ENCODE measurements at regions not wholly inside any gene's neighbourhood (a gene's known extent, or its start where the extent isn't known, plus 50 kb on each side); places are given as distances from the start of the nearest gene placed in this dataset.

DNA sequence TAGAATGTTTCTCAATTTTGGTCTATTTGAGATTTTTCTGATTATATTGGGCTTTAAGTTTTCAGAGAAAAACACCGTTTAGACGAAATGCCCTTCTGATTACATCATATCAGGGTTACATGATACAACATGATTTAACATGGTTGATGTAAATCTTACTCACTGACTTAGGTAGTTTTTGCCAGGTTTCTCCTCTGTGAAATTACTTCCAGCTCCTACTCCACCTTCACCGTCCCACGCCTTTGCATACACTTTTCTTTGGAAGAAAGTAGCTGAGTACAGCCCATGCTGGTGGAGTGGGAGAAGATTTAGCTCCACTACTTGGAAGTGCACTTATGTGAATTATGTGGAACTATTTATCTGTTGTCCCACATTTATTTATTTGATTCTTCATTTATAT lies 433.2 kb upstream of the KLHL1 start:
- no peaks in the 10 kb centered on the region for H3K4me1 ChIP-seq
- intact Hi-C loops (cut with DNase I): no loop called here
- no peak overlapping the region for H3K27ac ChIP-seq
- no peaks in the 10 kb centered on the region for H3K9me3 ChIP-seq
- H3K27me3 ChIP-seq: no peaks in the 10 kb centered on the region
- no peak for DNase-seq
- no peaks in the 10 kb centered on the region for H3K36me3 ChIP-seq
- WGBS, 2 donors: 85 to 92% methylated on average over 4 of the region's 4 CpGs
- H3K4me3 ChIP-seq: no peak overlapping the region
- TF ChIP-seq POLR2A (IDR thresholded peaks at IDR 0.05) (no peak), EP300 (IDR thresholded peaks at IDR 0.05) (no peak), POLR2AphosphoS5 (IDR thresholded peaks at IDR 0.05) (no peak)
- TF ChIP-seq, protein P1, sequence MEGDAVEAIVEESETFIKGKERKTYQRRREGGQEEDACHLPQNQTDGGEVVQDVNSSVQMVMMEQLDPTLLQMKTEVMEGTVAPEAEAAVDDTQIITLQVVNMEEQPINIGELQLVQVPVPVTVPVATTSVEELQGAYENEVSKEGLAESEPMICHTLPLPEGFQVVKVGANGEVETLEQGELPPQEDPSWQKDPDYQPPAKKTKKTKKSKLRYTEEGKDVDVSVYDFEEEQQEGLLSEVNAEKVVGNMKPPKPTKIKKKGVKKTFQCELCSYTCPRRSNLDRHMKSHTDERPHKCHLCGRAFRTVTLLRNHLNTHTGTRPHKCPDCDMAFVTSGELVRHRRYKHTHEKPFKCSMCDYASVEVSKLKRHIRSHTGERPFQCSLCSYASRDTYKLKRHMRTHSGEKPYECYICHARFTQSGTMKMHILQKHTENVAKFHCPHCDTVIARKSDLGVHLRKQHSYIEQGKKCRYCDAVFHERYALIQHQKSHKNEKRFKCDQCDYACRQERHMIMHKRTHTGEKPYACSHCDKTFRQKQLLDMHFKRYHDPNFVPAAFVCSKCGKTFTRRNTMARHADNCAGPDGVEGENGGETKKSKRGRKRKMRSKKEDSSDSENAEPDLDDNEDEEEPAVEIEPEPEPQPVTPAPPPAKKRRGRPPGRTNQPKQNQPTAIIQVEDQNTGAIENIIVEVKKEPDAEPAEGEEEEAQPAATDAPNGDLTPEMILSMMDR (IDR thresholded peaks at IDR 0.05): no peak

GRCh38 chr13:70534466-70534865 lies 426.2 kb upstream of the KLHL1 start:
- Histone ChIP-seq H3K4me3 (no peak overlapping the region), H3K27me3 (no peaks in the 10 kb centered on the region), H3K36me3 (no peaks in the 10 kb centered on the region), H3K27ac (no peak overlapping the region), H3K4me1 (peaks cover 0 to 14% (median 0%) of the 10 kb centered on the region in 4 donors), H3K9me3 (no peaks in the 10 kb centered on the region)
- intact Hi-C loops (cut with DNase I): no loop called here
- DNase-seq: no peak
- 15 to 53% methylated on average over 3 of the region's 3 CpGs for WGBS, 2 donors
- TF ChIP-seq POLR2AphosphoS5 (IDR thresholded peaks at IDR 0.05) (no peak), POLR2A (IDR thresholded peaks at IDR 0.05) (no peak), EP300 (IDR thresholded peaks at IDR 0.05) (no peak)
- TF ChIP-seq, protein P1 (IDR thresholded peaks at IDR 0.05): no peak

DNA sequence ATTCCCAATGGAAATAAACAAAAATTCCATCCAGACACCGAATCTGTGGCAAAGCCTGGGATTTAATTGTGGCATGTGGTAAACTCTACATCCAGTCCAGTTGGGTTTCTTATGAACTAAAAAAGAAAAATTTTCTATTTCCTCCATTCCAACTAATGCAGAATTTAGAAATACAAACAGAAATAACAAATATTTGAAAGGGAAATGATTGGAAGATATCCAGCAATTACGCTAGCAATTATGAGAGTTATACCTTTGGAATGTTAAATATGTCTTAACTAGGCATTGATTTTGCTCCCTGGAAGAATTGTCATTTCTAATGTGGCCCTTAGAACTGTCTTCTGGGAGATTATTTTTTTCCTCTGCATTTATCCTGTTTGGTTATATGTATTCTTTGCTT lies 421.4 kb upstream of the KLHL1 start:
- TF ChIP-seq POLR2AphosphoS5 (IDR thresholded peaks at IDR 0.05): no peak
- no peak for TF ChIP-seq POLR2A (IDR thresholded peaks at IDR 0.05)
- TF ChIP-seq, protein P1 (IDR thresholded peaks at IDR 0.05): no peak
- TF ChIP-seq EP300 (IDR thresholded peaks at IDR 0.05): no peak
- H3K4me3 ChIP-seq: no peak overlapping the region
- H3K27me3 ChIP-seq: no peaks in the 10 kb centered on the region
- H3K4me1 ChIP-seq: peaks cover 0 to 6% (median 0%) of the 10 kb centered on the region in 4 donors
- intact Hi-C loops (cut with DNase I): no loop called here
- 62 to 80% methylated on average over 2 of the region's 2 CpGs for WGBS, 2 donors
- H3K27ac ChIP-seq: no peak overlapping the region
- no peak for DNase-seq
- H3K9me3 ChIP-seq: no peaks in the 10 kb centered on the region
- H3K36me3 ChIP-seq: no peaks in the 10 kb centered on the region

DNA sequence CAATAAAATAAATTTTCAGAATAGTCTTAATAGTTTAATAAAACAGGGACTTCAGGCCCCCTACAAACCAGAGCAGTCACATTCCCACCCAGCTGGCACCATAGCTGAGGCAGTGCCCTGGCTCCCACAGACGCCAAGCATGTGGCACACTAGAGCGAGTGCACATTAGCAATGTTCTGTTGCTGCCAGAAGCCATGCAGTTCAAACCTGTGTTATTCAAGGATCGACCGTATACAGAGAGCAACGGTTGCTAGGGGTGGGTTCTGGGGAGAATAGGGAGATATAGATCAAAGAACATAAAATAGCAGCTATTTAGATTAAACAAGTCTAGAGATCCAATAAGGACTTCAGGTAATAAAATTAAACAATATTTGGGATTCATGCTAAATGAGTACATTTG lies 419.3 kb upstream of the KLHL1 start:
- no peak overlapping the region for H3K4me3 ChIP-seq
- H3K27ac ChIP-seq: no peak overlapping the region
- H3K27me3 ChIP-seq: no peaks in the 10 kb centered on the region
- H3K9me3 ChIP-seq: no peaks in the 10 kb centered on the region
- H3K4me1 ChIP-seq: no peaks in the 10 kb centered on the region
- WGBS, 2 donors: 55 to 80% methylated on average over 5 of the region's 5 CpGs
- no peak for TF ChIP-seq POLR2AphosphoS5 (IDR thresholded peaks at IDR 0.05)
- TF ChIP-seq, protein P1 (IDR thresholded peaks at IDR 0.05): no peak
- TF ChIP-seq EP300 (IDR thresholded peaks at IDR 0.05): no peak
- TF ChIP-seq POLR2A (IDR thresholded peaks at IDR 0.05): no peak
- intact Hi-C loops (cut with DNase I): no loop called here
- H3K36me3 ChIP-seq: no peaks in the 10 kb centered on the region
- no peak for DNase-seq

DNA sequence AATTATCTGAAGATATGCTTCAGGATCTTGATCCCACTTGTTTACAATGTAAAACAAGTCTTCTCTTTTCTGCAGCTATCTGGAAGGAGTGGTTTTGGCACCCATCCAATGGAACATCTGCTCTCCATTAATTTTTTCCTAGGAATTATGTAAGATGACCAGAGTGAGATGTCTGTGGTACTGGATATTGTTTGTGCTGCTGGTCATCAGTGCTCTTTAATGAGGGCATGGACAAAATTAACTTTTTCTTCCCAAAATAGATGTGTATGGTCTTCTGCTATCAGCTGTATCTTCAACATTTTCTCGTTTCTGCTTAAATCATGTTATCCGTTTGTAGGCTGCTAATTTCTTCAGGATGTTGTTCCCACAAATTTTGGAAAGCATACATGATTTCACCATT lies 415.4 kb upstream of the KLHL1 start:
- 74 to 76% methylated on average over 2 of the region's 2 CpGs for WGBS, 2 donors
- DNase-seq: no peak
- Histone ChIP-seq H3K4me1 (no peaks in the 10 kb centered on the region), H3K9me3 (no peaks in the 10 kb centered on the region), H3K27ac (no peak overlapping the region), H3K36me3 (no peaks in the 10 kb centered on the region), H3K4me3 (no peak overlapping the region), H3K27me3 (no peaks in the 10 kb centered on the region)
- TF ChIP-seq POLR2A (IDR thresholded peaks at IDR 0.05) (no peak), POLR2AphosphoS5 (IDR thresholded peaks at IDR 0.05) (no peak), EP300 (IDR thresholded peaks at IDR 0.05) (no peak)
- TF ChIP-seq, protein P1 (IDR thresholded peaks at IDR 0.05): no peak
- intact Hi-C loops (cut with DNase I): no loop called here

Measured in sigmoid colon (tissue), 6 donors.